ENCODE measurements at regions not wholly inside any gene's neighbourhood (a gene's known extent, or its start where the extent isn't known, plus 50 kb on each side); places are given as distances from the start of the nearest gene placed in this dataset.

GRCh38 chr1:34290831-34291230 is 114.1 kb downstream of the C1orf94 start:
- DNase-seq (ENCODE audit: low read depth, low spot score) (no peak), FAIRE-seq (no peak)
- no peaks in the 10 kb centered on the region for H3K27me3 ChIP-seq (ENCODE audit: control insufficient read depth in 2 of 2, insufficient read depth in 2 of 2, low read length in 2 of 2)
- H3K79me2 ChIP-seq (ENCODE audit: control insufficient read depth, insufficient read depth, low read length) = no peaks in the 10 kb centered on the region
- dilution Hi-C loops (cut with MboI; ENCODE audit: extremely low pct_ligation_motif_present, low sequenced_read_pairs) (no loop called here), intact Hi-C loops (cut with micrococcal nuclease) (no loop called here)
- H3K27ac ChIP-seq (ENCODE audit: insufficient read depth, low read depth, low read length) = no peak overlapping the region
- ChIA-PET CTCF (no interaction called here), POLR2A (no interaction called here)
- H2AFZ ChIP-seq (ENCODE audit: low read depth, low read length) = no peak overlapping the region
- BruUV-seq (replicated peaks) = no TSS peak
- H3K36me3 ChIP-seq (ENCODE audit: control insufficient read depth in 2 of 2, extremely low read depth in 1 of 2, insufficient read depth in 2 of 2, low read length in 2 of 2) = no peaks in the 10 kb centered on the region
- no peaks in the 10 kb centered on the region for H3K9me1 ChIP-seq (replicated peaks; ENCODE audit: control insufficient read depth, extremely low read depth, insufficient read depth, low read length)
- TF ChIP-seq JUN (IDR thresholded peaks at IDR 0.05; ENCODE audit: borderline replicate concordance, insufficient read depth, insufficient read length, low read depth) (no peak), EZH2 (IDR thresholded peaks at IDR 0.05; ENCODE audit: borderline replicate concordance, low read depth, low read length, severe bottlenecking) (no peak), POLR2AphosphoS5 (IDR thresholded peaks at IDR 0.05; ENCODE audit: insufficient read depth, low read depth, low read length) (no peak), MAX (IDR thresholded peaks at IDR 0.05; ENCODE audit: insufficient read depth, insufficient read length) (no peak), CTCF (IDR thresholded peaks at IDR 0.05; ENCODE audit: extremely low read depth in 1 of 2, insufficient read depth in 1 of 2, low read depth in 1 of 2, low read length in 2 of 2) (no peak)
- no peak overlapping the region for H3K9ac ChIP-seq (replicated peaks; ENCODE audit: extremely low read depth, insufficient read depth, low read length)
- no peak overlapping the region for H3K4me3 ChIP-seq (replicated peaks in 1 of 3; ENCODE audit: insufficient read depth in 1 of 3, low read depth in 1 of 3, low read length in 3 of 3)
- no peaks in the 10 kb centered on the region for H4K20me1 ChIP-seq (replicated peaks; ENCODE audit: control insufficient read depth, extremely low read depth, insufficient read depth, low read length)
- H3K4me2 ChIP-seq (ENCODE audit: insufficient read depth, low read length) = no peak overlapping the region
- H3K9me3 ChIP-seq (replicated peaks; ENCODE audit: control insufficient read depth, insufficient read depth, low read length) = no peaks in the 10 kb centered on the region
- no peaks in the 10 kb centered on the region for H3K4me1 ChIP-seq (ENCODE audit: control insufficient read depth, extremely low read depth, insufficient read depth, low read length)

- no peaks in the 10 kb centered on the region for H3K36me3 ChIP-seq (ENCODE audit: control insufficient read depth in 2 of 2, extremely low read depth in 1 of 2, insufficient read depth in 2 of 2, low read length in 2 of 2)
- ChIA-PET CTCF (no interaction called here), POLR2A (no interaction called here)
- BruUV-seq (replicated peaks) = no TSS peak
- no peaks in the 10 kb centered on the region for H3K79me2 ChIP-seq (ENCODE audit: control insufficient read depth, insufficient read depth, low read length)
- H3K9ac ChIP-seq (replicated peaks; ENCODE audit: extremely low read depth, insufficient read depth, low read length) = no peak overlapping the region
- no peak for TF ChIP-seq FOS (IDR thresholded peaks at IDR 0.05; ENCODE audit: borderline replicate concordance, insufficient read depth, low read length)
- TF ChIP-seq POLR2AphosphoS5 (IDR thresholded peaks at IDR 0.05; ENCODE audit: insufficient read depth, low read depth, low read length) = no peak
- no peak for TF ChIP-seq MYC (IDR thresholded peaks at IDR 0.05; ENCODE audit: low read depth, low read length)
- TF ChIP-seq GATA2 (IDR thresholded peaks at IDR 0.05; ENCODE audit: insufficient read depth, insufficient read length, low read depth, low read length) = no peak
- TF ChIP-seq JUN (IDR thresholded peaks at IDR 0.05; ENCODE audit: borderline replicate concordance, insufficient read depth, insufficient read length, low read depth) = no peak
- TF ChIP-seq EZH2 (IDR thresholded peaks at IDR 0.05; ENCODE audit: borderline replicate concordance, low read depth, low read length, severe bottlenecking) = no peak
- TF ChIP-seq CTCF (IDR thresholded peaks at IDR 0.05; ENCODE audit: extremely low read depth in 1 of 2, insufficient read depth in 1 of 2, low read depth in 1 of 2, low read length in 2 of 2) = no peak
- no peak for TF ChIP-seq MAX (IDR thresholded peaks at IDR 0.05; ENCODE audit: insufficient read depth, insufficient read length)
- no peak for TF ChIP-seq POLR2A (IDR thresholded peaks at IDR 0.05; ENCODE audit: low read depth, low read length)
- H3K27ac ChIP-seq (ENCODE audit: insufficient read depth, low read depth, low read length) = no peak overlapping the region
- intact Hi-C loops (cut with micrococcal nuclease) = no loop called here
- H3K4me2 ChIP-seq (ENCODE audit: insufficient read depth, low read length) = no peak overlapping the region
- dilution Hi-C loops (cut with MboI; ENCODE audit: extremely low pct_ligation_motif_present, low sequenced_read_pairs) = no loop called here
- H3K27me3 ChIP-seq (ENCODE audit: control insufficient read depth in 2 of 2, insufficient read depth in 2 of 2, low read length in 2 of 2) = no peaks in the 10 kb centered on the region
- no peaks in the 10 kb centered on the region for H3K9me1 ChIP-seq (replicated peaks; ENCODE audit: control insufficient read depth, extremely low read depth, insufficient read depth, low read length)
- no peaks in the 10 kb centered on the region for H4K20me1 ChIP-seq (replicated peaks; ENCODE audit: control insufficient read depth, extremely low read depth, insufficient read depth, low read length)
- DNase-seq (ENCODE audit: low read depth, low spot score) (no peak), FAIRE-seq (no peak)
- H3K9me3 ChIP-seq (replicated peaks; ENCODE audit: control insufficient read depth, insufficient read depth, low read length) = no peaks in the 10 kb centered on the region
- H3K4me1 ChIP-seq (ENCODE audit: control insufficient read depth, extremely low read depth, insufficient read depth, low read length) = no peaks in the 10 kb centered on the region
- H2AFZ ChIP-seq (ENCODE audit: low read depth, low read length) = no peak overlapping the region
- H3K4me3 ChIP-seq (replicated peaks in 1 of 3; ENCODE audit: insufficient read depth in 1 of 3, low read depth in 1 of 3, low read length in 3 of 3) = no peak overlapping the region
Measured at GRCh38 chr1:34292472-34292871, 115.8 kb downstream of the C1orf94 start.

Measured in endothelial cell of umbilical vein (primary cell).